NCI-H510A (cell line): ENCODE measurements at regions not wholly inside any gene's neighbourhood (a gene's known extent, or its start where the extent isn't known, plus 50 kb on each side); places are given as distances from the start of the nearest gene placed in this dataset.

Experiments
- DNase-seq: peaks from one replicate; lab custom pipeline; 2025; lab: John Stamatoyannopoulos, UW

DNA sequence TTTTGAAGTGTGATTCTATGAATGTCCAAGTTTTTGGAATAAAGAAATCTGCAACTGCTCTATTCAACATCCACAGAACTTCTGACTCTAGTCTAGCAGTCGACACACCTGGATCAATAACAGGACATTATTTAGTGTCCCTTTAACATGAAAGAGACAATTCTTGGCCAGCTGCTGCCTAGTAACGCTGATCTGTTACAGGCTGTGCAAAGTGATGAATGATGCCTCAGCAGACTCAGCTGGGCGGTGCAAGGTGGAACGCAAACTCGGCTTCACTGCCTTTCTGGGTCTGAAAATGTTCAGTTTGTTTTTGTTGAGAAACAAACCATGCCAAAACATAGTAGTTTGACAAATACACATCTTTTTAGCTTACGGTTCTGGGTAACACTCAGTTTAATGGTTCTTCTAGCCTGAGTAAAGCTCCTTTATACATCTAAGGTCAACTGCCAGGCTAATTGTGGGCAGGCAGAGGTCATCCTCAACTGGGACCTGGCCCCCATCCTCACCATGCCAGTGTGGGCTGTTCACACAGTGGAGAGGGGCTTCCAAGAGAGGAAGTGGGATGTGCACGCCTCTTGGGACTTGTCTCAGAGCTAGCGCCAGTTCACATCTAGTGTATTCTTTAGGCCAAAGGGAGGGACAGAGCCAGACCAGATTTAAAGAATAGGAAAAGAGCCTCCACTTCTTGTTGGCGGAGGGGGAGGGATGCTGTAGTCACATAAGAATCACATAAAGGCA is 879.7 kb downstream of the QKI start:
- no peak for DNase-seq

GRCh38 chr6:164291224-164291623 is 876.7 kb downstream of the QKI start:
- DNase-seq, result no peak

DNA sequence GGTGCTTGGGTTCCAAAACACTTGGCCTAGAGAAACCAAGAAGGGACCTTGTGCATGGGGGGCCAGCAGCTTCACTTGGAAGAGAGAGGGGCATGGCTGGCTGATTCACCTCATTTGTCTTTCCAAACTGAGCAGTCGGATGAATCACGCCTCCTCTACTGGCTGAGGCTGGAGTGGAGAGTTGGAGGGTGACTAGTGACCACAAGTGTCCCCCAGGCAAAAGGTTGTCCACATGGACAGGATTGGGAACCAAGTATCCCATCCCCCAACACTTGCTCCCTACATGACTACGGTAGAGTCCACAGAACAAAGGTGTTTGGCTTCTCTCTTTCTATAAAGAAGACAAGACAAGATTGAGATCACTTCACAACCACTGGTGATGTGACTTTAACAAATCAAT is 875.6 kb downstream of the QKI start:
- no peak for DNase-seq

GRCh38 chr6:164286011-164286410 is 871.5 kb downstream of the QKI start:
- no peak for DNase-seq

DNA sequence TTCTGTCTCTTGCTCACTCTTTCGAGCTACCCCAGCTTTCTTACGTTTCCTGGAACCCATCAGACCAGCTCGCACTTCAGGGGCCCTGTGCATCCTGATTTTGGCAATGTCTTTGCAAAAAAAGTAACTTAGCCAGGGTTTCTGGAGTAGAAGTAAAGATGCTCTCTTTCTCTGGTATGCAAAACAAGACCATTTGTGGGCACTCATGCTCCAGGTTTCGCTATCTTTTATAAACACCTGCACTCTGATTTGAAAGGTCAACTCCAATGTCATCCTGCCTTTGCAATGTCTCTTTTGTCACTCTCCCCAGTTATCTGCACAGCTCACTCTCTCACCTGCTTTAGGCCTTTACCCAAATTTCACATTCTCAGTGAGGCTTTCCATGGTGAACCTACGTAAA is 869.1 kb downstream of the QKI start:
- DNase-seq, result no peak

DNA sequence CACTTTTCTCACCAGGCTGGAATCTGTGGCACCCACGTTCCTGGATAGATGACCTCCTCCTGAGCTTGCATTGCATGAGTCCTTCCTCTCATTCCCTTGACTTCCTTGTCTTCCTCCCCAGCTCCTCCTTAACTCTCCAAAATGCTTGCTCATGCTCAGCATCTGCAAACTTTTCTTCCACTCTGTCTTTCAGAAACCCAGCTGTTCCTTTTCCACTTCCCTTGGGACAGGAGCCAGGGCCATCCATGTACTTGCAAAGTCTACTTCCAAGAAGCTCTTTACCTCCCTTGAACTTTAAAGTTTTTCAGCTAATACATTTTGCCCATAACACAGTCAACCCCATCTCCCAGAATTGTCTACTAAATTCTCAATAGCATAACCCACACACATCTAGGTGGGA is 861.7 kb downstream of the QKI start:
- DNase-seq, result no peak

- DNase-seq, result no peak
Measured at GRCh38 chr6:164275773-164276172, 861.3 kb downstream of the QKI start.

GRCh38 chr6:164274493-164274892 is 860.0 kb downstream of the QKI start:
- DNase-seq, result no peak

DNA sequence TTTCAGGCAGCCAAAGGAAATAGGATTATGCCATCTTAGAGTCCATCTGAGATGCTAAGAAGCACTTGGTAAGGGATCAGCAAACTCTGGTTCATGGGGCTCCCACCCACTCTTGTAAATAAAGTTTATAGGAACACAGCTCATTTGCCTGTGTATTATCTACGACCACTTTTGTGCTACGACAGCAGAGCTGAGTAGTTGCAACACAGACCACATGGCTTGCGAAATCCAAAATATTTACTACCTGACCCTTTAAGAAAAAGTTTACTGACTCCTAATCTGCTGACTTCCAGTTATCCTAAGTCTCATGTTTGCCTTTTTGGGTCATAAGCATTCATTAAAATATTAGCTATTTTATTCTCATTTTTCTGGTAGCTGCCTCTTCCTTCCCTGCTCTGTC is 859.0 kb downstream of the QKI start:
- no peak for DNase-seq

DNA sequence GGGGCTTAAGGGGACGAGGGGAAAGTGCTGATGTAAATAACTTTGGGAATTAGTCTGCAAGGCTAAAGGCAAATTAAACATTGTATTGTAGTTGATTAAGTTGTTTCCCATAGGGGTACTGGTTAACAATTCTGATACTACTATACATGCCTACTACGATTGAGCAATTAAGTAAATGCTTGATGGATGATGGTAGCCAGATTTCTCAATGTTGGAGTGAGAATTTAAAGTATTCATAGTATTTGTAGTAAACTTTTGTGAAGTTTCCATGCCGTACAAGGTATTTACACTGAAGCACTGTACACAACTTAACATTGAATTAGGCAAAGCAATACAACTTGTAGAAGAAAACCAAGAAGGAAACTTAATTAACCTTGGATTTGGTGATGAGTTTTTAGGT is 852.3 kb downstream of the QKI start:
- DNase-seq, result no peak

DNA sequence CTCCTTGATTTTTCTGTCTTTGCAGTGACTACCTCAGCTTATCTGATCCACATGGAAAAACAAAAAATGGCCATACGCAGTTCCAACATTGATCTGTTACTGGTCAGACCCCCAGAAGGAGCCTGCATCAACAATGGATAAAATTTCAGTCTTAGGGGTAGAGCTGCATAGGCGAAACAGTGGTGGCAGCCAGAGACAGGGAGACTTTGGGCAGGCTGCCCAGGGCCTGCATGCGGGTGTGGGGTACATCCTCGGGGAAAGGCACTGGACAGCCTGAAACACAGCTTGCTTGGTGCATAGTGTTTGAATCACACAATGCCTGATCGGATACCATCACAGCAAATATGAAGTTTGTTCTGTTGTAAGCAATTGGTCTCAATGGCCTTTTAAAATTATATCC is 847.8 kb downstream of the QKI start:
- DNase-seq, result no peak

GRCh38 chr6:164258421-164258820 is 843.9 kb downstream of the QKI start:
- no peak for DNase-seq

- DNase-seq, result no peak
Measured at GRCh38 chr6:164252948-164253347, 838.4 kb downstream of the QKI start.

DNA sequence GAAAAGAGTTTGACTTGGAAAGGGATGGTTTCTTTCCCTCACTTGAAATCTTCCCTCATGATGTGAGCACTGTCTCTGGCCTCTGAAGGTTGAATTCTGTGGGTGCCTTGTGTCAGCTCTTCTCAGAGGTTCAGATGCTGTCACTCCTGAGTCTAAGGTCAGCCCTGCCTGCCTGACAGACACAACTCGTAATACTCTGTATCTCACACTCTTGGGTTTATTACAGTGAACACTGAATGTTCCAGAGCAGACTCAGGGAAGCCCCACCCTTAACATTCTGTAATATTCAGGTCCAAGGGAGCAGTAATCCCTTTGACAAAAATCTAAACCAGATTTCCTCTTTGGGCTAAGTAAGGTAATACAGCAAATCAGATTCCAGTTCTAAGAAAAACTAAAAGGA is 837.8 kb downstream of the QKI start:
- no peak for DNase-seq

- no peak for DNase-seq
Measured at GRCh38 chr6:164247106-164247505, 832.6 kb downstream of the QKI start.

DNA sequence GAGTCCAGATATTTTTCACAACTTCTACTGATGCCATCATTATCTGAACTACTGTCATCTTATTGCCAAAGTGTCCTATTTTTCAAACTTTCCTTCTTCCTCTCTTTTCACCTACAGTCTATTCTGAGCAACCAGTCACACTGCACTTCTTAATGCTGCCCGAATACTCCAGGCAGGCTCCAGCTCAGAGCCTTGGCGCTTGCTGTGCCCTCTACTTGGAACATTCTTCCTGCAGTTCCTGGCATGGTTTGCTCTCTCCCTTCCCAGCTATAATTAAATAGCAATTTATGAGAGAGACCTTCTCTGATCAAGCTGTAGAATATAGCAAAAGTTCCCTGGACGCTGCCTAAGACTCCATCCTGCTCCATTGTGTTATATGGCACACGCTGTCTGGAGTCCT is 831.6 kb downstream of the QKI start:
- DNase-seq, result no peak

GRCh38 chr6:164243949-164244348 is 829.4 kb downstream of the QKI start:
- no peak for DNase-seq

GRCh38 chr6:164243012-164243610 is 828.6 kb downstream of the QKI start:
- DNase-seq, result no peak

GRCh38 chr6:164230804-164231203 is 816.3 kb downstream of the QKI start:
- DNase-seq, result no peak

GRCh38 chr6:164230259-164230658 is 815.7 kb downstream of the QKI start:
- DNase-seq, result no peak

DNA sequence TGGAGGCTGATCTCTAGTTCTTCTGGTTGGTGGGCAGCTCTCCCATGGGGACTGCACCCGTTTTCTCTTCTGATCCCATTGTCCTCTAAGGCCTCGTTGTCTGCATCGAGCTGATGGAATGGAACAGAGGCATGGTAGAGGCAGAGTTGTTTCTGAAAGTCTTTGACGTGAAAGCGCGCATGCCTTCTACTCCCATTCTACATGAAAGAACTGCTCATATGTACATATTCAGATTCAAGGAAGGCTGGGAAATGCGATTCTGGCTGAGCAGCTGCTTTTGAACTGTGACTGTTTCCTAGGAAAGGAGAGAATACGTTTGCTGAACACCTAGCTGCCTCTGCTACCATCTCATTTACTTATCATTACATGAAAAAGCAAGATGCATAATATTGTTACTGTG is 815.2 kb downstream of the QKI start:
- no peak for DNase-seq

DNA sequence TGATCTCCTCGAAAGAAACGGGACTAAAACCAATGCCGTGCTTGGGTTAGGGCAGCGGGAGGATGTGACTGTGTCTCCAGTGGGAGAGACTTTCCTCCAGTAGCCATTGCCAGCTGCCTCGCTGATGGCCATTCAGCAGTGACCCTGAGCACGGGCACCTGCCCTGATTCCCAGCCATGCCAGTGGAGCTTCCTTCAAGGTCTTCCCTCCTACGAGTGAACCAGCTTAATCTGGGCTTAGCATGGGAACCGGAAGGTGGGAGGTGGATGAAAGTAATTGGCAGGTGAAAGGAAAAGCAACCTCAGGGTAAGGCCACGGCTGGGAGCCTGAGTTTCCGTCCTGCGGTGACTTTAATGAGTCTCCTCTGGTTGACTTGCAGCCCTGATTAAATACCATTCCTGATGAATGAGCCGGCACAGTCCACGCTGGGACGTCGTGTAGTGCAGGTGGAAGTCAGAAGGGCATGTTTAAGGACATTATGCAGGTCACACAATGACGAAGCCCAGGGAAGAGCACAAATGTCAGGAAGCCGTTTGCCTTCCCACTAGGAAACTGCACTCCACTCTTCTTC is 813.5 kb downstream of the QKI start:
- no peak for DNase-seq

DNA sequence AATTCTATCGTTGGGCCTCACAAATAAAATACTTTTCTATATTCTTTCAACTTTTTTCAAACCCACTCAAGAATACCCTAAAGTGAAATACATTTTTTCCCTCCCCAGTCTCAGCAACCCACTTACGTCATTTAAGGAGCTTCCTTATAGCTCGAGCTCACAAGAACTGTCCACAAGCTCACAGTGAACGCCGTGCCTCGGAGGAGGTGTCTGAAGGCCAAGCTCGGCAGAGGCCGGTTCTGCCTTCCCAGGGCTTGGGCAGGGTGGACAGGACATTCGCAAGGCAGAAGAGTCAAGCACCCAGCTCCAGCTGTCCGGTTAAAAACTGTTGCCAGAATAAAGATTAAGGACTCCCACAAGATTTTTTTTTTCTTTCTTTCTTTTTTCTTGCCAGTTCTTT is 802.3 kb downstream of the QKI start:
- no peak for DNase-seq

DNA sequence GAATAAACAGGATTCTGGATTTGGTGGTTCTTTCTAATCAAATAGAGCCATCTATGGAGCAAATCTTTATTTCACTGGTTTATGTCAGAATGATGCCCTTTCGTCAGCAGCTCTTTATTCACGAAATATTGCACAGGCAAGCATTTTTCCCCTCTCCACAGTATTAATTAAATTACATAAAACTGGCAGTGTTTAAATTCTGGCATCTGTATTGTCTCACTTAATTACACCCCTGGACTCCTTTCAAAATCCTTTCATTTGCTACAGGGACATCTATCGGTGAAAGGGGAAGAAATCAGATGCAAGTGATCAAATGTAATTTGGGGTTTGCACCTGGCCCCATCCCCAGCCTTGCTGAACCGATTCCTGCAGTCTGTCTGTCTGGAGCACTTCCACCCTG is 801.9 kb downstream of the QKI start:
- no peak for DNase-seq
